GM19025 (cell line): ENCODE measurements at regions not wholly inside any gene's neighbourhood (a gene's known extent, or its start where the extent isn't known, plus 50 kb on each side); places are given as distances from the start of the nearest gene placed in this dataset.
A peak's percentile ranks its signal among the peaks of the same experiment; 100 is the strongest.
"Not testable (repeated sequence)": the region's sequence is repeated elsewhere in the genome, so short reads cannot be mapped to it uniquely, and the experiment has no call there.

Source experiments
- ATAC-seq: cut with Tn5 transposase; IDR thresholded peaks from one replicate; pipeline ENCODE4 v1.9.1; 2021; ENCODE audit warnings: mild to moderate bottlenecking, low read depth, moderate library complexity; ENCODE audit not compliant: unreplicated experiment

DNA sequence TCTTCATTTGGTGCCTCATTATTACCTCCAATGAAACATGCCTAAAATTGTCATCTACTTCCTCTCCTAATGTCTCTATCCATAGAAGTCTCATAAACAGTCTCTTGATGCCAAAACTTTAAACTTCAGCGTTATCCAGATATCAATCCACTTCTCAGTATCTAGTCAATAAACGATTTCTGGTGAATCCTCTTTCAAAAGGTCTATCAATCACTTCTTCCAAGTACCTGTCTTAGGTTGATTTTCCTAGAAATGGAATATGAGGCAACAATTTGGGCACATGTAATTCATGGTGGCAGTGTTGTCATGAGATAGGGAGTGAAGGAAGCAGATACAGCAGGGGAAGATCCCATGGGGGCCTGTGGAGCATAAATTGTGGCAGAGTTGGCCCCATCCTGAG lies 348.5 kb upstream of the POU1F1 start:
- ATAC-seq: no peak

DNA sequence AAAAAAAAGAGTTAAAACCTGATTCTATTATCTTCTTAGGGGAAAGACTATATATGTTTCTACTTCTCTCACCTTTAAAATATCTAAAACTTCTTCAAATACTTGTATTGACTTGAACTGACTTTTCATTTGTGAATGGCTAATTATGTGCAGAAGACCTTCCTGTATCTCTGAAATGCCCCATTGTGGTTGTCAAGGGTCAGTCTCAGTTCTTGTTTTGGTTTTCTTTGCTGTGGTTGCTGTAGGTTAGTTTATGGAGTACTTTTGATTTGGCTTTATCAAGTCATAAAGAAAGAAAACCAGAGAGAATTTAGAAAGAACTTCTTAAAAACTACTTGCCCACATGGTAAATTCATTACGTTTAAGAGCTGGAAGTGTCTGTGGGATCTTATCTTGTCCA lies 345.3 kb upstream of the POU1F1 start:
- ATAC-seq: peak; percentile 82

DNA sequence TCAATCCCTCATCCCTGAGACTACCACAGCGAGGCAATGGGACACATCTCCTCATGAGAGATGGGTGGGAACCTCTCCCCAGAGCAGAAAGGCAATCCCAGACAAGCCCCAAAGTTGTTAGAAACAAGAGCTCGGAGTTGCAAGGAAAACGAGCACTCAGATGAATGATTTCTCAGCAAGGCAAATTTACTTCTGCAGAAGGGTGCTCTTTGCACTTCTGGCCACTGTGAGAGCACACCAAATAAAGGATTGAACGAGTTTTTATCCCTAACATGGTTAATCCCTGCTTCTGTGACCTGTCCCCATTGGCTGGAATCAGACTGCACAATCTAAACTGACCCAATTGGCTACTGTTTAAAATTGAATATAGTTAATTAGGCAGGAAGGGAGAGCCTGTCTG lies 339.1 kb upstream of the POU1F1 start:
- no peak for ATAC-seq

DNA sequence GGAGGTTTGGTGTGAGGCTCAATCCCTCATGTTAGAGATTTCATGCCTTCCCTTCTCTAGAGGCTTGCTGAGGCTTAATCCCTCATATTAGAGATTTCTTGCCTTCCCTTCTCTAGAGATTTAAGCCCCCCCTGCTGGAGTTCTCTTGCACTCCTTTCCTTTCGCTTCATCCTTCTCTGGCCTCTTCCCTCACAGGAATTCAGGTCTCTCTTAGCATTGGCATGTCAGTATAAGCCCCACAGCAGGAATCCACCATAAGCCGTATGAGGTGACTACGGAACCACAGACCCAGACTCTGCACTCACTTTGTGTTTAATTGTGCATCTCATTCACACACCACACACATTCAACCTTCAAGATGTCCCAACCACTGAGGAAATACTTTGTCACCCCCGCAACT lies 338.6 kb upstream of the POU1F1 start:
- ATAC-seq: no peak

DNA sequence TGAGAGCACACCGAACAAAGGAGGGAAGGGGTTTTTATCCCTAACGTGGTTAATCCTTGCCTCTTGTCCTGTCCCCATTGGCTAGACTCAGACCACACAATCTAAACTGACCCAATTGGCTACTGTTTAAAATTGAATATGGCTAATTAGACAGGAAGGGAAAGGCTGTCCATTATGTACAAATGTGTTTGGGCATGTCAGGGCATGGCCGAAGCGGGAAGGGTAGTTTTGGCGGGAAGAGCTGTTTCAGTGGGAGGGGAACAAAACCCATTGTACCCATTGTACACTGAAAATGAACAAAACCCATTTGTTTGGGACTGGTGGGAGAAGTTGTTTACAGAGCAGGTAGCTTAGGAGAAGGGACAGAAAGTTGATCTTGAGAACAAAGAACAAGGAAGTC lies 330.9 kb upstream of the POU1F1 start:
- ATAC-seq: no peak

DNA sequence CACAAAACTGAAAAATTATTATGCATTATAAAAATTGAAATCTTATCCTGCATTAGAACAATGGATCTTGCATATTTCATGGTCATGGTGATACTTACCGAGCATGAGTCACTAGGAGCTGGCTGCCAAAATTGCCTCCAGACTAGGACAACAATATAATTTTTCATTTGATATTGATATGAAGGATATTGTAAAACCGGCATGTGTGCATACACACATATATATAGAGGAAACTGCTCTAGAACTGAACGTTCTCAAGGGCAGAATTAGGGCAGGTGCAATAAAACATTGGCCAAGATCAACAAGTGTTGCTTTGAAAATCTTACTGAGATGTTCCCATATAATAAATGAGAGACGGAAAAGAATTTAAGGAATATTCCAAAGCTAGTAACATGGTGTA lies 319.4 kb upstream of the POU1F1 start:
- no peak for ATAC-seq

DNA sequence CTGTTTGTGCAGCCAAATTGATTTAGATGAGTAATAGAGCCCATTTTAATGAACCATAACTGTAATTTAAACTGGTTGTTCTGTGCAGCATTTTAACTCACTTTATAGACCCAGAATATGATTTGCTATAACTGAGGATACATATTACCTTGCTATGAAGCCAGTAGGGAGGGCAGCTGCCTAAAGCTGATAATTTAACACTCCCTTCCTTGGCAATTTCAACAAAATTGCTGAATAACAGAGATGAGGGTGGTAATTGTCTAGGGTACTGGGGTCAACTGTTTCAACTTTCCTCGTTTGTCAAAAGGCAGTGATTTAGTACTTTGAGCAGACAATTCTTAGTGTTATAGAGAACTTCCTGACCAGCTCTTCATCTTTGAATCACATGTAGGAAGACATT lies 304.9 kb upstream of the POU1F1 start:
- no peak for ATAC-seq

DNA sequence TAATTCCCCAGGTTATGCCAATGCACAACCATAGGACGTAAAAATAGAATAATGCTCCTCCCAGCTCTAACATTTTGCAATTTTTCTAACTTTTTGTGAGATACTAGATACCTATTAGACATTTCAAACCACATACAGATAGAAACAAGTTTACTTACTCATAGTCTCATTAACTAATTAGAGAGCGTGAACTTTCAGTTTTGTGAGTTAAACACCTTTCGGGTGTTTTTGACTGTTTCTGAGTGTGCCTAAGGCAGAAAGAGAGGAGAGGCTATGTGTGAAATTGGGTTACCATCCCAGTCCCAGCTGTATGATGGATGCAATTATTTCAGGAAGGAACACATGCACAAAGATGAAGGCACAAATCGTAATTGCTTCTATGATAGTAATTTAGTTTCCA lies 300.4 kb upstream of the POU1F1 start:
- no peak for ATAC-seq

DNA sequence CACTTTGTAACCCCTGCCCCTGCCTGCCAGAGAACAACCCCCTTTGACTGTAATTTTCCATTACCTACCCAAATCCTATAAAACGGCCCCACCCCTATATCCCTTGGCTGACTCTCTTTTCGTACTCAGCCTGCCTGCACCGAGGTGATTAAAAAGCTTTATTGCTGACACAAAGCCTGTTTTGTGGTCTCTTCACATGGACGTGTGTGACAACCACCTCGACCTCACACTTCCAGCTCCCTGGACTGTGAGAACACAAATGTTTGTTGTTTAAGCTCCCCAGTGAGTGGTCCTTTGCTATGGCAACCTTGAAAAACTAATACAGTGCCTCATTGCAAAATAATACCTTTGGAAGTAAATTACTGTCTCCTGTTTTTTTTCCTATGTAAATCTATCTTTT lies 299.2 kb upstream of the POU1F1 start:
- no peak for ATAC-seq

DNA sequence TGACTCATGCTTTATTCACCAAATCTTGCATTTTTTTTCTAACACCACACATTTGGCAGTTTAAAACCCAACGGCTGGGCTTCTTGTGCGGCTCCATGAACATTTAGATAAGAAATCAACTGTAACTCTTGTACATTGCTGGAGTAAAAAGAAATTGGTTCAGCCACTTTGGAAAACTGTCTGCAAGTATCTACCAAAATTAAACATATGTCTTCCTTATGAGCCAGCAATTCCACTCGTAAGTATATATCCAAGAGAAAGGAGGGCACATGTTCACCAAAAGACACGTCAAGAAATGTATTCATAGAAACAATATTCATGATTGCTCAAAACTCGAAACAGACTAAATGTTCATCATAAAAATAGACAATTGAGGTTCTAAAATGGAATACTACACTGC lies 291.9 kb upstream of the POU1F1 start:
- no peak for ATAC-seq

DNA sequence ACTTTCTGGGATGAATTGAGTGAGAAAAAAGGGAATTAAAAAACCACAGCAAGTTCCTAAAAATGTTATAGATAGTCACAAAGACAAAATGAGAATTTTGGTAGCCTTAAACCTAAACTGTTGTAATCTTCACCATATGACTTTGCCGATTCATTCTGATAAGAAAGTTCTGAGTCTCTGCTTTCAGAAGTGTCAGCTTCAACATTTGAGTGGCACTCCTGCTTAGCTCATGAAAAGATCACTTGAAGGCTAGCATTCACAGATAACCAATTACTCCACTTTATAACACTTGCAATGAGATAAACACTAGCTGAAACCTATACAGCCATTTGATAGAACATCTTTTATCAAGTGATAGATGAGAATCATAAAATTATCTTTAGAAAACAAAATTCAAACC lies 288.1 kb upstream of the POU1F1 start:
- ATAC-seq: no peak

DNA sequence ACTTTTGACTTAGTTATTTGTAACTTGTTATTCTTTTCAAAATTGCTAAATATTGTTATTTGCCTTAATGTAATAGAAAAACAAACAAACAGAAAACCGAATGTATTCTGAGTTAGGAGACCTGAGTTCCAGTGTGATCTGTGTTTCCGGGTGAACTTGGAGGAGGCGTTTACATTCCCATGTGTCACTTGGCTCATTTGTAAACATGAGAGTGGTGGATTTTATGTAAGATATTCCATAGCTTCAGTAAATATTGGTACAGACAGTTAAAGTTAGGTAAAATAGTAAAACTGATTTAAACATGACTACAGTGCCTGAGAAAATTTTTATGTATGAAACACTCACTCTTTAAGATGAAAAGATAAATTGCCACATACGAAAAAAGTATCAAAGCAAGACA lies 287.3 kb upstream of the POU1F1 start:
- no peak for ATAC-seq

DNA sequence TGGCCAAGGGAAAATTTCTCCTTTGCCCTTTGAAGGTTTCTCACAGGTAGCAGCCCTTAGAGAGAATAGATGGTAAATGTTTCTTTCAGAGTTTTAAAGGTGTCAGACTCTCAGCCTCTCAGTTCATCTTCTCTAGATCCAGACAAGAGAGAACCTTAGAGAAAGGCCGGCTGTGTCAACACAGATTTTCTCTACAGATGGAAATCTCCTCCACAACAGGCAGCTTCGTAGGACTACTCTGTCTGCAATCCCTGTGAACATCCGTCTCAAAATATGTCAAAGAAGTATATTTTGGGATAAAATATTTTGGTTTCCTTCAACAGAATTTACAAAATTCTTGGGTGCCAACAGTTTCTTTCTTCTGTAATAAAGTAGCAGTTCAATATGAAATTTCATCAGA lies 282.1 kb upstream of the POU1F1 start:
- no peak for ATAC-seq

DNA sequence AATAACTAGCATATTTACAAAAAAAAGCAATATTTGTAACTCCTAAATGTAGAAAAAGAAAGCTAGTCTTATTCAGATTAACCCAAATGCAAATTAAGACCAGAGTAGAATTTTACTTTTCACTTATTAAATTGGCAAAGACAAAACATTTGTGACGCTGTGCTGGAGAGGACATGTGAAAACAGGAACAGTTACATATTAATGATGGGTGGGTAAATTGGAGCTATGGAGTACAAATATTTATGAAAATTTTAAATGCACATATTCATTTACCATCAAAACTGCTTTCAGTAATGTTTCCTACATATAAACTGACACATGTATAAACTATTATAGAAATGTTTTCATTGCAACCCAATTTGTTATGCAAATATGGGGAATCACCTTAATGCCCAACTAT lies 278.9 kb upstream of the POU1F1 start:
- ATAC-seq: no peak

DNA sequence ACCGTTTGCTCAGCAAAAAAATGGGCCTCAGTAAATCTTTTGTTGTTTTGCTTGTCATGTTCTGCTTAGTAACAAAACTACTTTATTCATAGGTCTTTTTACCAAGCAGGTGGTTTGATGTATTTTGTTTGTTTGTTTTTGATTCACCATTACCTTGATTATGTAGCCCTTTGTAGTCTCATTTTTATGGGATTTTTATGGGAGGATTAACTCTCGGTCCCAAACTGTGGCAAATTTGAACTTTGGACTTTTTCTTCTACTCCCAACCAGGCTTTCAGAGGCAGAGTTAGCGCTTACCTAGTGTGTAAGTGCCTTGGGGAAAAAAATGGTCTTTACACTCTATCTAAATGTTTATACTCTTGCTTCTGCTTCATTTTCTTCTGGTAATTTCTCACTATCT lies 276.7 kb upstream of the POU1F1 start:
- ATAC-seq: no peak

DNA sequence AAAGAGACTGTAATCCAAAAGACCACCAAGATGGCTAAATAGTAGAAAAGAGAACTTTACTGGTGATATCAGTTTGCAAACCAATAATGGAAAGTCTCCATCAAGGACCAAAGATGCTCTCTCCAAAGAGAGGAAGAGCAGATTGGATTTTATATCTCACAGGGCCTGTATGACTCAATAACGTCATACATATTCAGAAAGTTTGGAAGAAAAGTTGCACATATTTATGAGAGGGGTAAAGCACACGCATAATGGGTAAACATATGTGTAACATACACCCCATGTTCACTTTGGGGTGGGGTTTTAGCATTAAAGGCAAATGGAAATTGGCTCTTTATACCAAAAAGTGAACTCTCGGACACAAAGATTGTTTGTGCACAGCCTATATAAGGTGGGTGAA lies 274.5 kb upstream of the POU1F1 start:
- no peak for ATAC-seq

DNA sequence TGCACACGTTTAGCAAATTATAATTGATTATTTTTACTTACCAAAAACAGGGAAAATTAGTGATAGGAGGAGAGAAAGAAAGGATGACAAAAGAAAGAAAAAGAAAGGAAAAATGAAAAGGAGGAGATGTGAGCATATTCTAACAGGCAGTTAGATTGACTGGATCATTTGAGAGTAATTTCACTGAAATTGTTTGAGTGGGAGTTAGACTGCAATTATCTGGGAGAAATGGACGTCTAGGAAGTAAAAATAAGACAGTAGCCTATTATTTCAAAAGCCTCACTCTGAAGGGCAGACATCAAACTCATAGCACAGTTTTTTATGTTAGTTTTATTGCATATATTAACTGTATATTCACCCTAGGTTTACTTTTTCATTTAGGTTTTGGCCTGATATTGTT lies 272.8 kb upstream of the POU1F1 start:
- ATAC-seq: no peak

DNA sequence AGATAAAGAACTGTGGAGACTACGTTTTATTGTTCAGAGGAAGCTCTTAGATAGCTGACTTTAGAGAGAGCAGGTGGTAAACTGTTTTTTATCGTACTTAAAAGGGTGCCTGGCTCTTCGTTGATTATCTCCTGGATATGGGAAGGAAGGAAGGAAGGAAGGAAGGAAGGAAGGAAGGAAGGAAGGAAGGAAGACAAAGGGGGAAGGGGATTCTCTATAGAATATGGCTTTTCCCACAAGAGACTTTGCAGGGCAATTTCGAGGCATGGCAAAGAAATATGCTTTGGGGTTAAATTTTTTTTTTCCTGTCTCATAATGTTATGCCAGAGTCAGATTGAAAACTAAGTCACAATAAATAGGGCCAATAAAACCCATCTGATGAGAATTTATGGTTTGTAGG lies 271.9 kb upstream of the POU1F1 start:
- ATAC-seq: no peak

DNA sequence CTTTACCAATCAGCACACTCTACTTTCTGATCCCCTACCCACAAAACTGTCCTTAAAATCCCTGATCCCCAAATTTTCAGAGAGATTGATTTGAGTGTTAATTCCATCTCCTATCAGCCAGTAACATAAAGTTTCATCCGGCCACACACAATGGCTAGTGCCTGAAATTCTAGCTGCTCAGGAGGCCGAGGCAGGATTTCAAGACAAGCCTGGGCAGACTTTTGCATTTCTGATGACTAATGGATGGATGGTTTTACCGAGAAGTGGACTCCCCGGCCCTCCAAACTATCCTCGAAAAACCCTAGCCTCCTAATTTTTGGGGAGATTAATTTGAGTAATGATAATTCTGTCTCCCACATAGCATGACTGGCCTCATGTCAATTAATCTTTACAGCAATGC lies 269.8 kb upstream of the POU1F1 start:
- no peak for ATAC-seq

DNA sequence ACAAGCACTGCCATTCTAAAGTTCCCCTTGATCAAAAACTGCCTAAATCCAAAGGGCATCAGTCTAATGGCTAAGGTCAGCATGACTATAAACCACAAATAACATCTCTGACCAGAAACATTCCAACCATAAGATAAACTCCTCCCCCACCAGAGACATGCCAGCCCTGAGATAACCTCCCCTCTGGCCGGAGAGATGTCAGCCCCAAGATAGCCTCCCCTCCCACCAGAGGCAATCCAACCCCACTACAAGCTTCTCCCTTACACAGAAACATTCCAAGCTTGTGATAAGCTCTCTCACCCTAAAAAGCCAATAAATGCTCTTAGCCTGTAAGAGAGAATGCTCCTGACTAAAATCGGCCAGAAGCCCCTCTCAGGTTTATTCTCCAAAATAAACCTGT lies 267.0 kb upstream of the POU1F1 start:
- not testable (repeated sequence) for ATAC-seq

DNA sequence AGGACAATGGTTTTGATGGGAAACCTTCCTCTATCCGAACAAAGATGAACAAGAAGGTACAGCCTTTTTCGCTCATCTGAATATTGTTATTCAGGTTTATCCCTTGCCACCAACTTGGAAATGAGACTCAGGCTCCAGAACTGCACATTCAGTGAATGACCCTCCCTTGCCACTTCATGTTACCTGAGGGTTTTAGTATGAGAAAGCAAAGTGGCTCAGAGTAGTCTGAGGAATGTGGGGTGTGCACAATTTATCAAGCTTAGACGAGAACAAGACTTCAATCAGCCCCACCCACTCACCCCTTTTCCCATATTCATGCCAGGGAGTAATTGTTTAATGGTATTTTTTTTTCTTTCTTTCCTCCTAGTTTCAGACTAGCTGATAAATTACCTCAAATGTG lies 265.3 kb upstream of the POU1F1 start:
- no peak for ATAC-seq

DNA sequence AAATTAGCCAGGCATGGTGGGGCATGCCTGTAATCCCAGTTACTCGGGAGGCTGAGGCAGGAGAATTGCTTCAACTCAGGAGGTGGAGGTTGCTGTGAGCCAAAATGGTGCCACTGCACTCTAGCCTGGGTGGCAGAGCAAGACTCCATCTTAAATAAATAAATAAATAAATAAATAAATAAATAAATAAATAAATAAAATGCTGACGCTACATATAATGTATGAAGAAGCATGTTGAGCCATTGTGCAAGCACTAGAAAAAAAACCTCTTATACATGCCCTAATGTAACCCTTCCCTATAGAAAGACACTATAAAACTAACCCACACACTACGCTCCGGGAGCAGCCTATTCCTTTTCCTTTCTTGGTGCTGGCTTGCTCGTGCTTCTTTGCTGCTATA lies 262.3 kb upstream of the POU1F1 start:
- not testable (repeated sequence) for ATAC-seq

DNA sequence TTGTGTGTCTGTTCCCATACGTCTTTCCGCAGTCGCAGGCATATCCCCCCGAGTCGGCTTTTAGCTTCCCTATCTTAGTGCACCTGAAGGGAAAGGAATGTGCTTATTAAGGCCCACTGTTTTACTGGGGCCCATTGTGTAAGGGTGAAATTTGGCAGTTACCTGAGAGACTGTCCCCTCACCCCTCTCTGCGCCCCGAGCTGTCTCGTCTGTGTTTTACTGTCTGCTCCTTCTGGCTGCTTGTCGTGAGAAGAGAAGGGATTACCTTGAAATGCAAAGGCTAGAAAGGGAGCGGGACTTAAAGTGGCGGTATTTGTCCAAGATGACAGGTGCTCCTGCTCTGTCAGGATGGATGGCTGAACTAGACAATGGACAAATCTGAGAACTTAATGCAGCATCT lies 233.0 kb upstream of the POU1F1 start:
- no peak for ATAC-seq

DNA sequence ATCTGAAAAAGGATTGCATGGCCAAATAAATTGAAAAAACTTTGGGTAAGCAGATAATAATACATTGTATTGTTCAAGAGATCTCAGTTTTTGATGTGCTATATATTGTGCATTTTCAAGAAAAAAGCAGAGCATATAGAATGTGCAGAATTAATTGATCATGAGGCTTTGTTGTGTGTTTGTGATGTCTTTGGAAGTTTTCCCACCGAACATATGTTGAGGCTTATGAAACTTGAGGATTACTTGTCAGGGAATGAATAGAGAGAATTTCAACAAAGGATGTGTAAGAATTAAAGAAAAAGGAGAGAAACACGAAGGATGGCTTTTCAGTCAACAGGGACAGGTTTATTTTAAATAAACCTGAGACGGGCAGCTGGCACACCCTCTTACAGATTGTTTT lies 232.5 kb upstream of the POU1F1 start:
- no peak for ATAC-seq
